H1 (cell line): ENCODE measurements at regions not wholly inside any gene's neighbourhood (a gene's known extent, or its start where the extent isn't known, plus 50 kb on each side); places are given as distances from the start of the nearest gene placed in this dataset.

Experiments
- CTBP2 ChIP-seq: IDR thresholded peaks from 2 replicates; pipeline ENCODE4 v1.7.0; 2011; ENCODE audit warnings: borderline replicate concordance, mild to moderate bottlenecking, moderate library complexity, mixed read lengths, low read length; ENCODE audit not compliant: insufficient read depth, insufficient read length
- MAFK ChIP-seq: IDR thresholded peaks from 2 replicates; pipeline ENCODE4 v1.6.1; 2012; ENCODE audit warnings: low read depth, mild to moderate bottlenecking, improper control_type of control experiment, low read length
- RBBP5 ChIP-seq: IDR thresholded peaks from 2 replicates; pipeline ENCODE4 v1.7.1; 2012; ENCODE audit warnings: low read depth, mild to moderate bottlenecking, inconsistent platforms, low read length, moderate library complexity, borderline replicate concordance

DNA sequence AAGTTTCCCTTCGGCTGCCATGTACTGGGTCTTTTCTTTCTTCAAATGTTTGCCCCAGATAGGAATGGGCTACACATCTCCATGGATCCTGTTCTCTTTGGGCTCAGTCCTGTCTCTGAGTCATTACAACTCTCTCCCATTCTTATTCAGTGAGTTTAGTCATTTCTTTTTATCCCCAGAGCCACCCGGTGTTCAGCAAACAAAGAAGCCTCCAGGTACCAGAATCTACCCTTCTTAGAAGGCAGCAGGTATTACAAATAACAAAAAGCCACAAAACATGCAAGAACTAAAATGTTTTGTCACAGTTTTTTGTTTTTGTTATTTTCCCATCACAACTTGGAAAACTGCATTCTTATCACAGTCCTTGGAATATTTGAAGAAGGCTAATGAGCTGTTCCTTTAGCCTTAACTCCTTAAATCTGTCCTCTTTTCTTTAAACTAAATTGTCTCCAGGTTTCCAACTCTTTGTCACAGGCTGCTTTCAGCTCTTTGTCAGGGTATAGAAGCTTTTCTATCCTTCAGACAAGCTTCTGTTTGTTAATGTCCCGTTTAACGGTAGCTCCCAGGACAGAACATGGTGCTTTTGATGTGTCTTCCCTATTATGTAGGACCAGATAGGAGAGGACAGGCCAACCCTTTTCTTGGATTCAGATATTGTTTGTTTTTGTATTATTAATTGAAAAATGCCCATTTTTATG, 215.5 kb upstream of the HTR2A start (continued):
- TF ChIP-seq RBBP5: no peak
- no peak for TF ChIP-seq CTBP2
- TF ChIP-seq MAFK: no peak
